Common myeloid progenitor, CD34-positive (primary cell): ENCODE measurements at regions not wholly inside any gene's neighbourhood (a gene's known extent, or its start where the extent isn't known, plus 50 kb on each side); places are given as distances from the start of the nearest gene placed in this dataset.
"Not testable (repeated sequence)": the region's sequence is repeated elsewhere in the genome, so short reads cannot be mapped to it uniquely, and the experiment has no call there.

Experiments
- CTCF ChIA-PET: fragments of 350-600 bp; sonication (Branson Sonifier 250); formaldehyde crosslinking; loops from one replicate; lab custom pipeline; 2021; ENCODE audit warnings: antibody characterized with exemption; lab: Charles Lee
- POLR2A ChIA-PET: fragments of 350-600 bp; sonication (Branson Sonifier 250); formaldehyde crosslinking; loops from one replicate; lab custom pipeline; 2021; ENCODE audit warnings: antibody characterized with exemption; lab: Charles Lee
- DNase-seq, 3 donors: peaks; one replicate each; pipeline versions ENCODE4 v3.0.0 to v3.0.0-alpha.2; 2013
- H3K27ac ChIP-seq, 2 experiments: 1 replicate in 1 of 2; 2 replicates in 1 of 2; pipeline ENCODE4 v1.7.0; 2013; ENCODE audit warnings: inconsistent platforms in 2 of 2, low read length in 2 of 2, mild to moderate bottlenecking in 2 of 2, low read depth in 1 of 2, moderate library complexity in 1 of 2; ENCODE audit not compliant: severe bottlenecking in 2 of 2, insufficient read depth in 1 of 2, poor library complexity in 1 of 2
- H3K27me3 ChIP-seq, 5 experiments: replicated peaks in 2 of 5; 1 replicate in 3 of 5; 2 replicates in 2 of 5; pipeline versions ENCODE4 v1.6.1 to v1.7.0; 2013; ENCODE audit warnings: low read length in 4 of 5, mild to moderate bottlenecking in 2 of 5, moderate library complexity in 2 of 5, inconsistent platforms in 1 of 5; ENCODE audit not compliant: insufficient read depth in 5 of 5, control insufficient read depth in 4 of 5
- H3K36me3 ChIP-seq, 4 experiments: 1 replicate in 2 of 4; 2 replicates in 2 of 4; pipeline versions ENCODE4 v1.6.1 to v1.7.0; 2013; ENCODE audit warnings: low read length in 3 of 4, control low read depth in 1 of 4, mild to moderate bottlenecking in 1 of 4; ENCODE audit not compliant: control insufficient read depth in 4 of 4, insufficient read depth in 4 of 4
- H3K4me1 ChIP-seq, 4 experiments: 1 replicate in 3 of 4; 2 replicates in 1 of 4; pipeline versions ENCODE4 v1.6.1 to v1.7.1; 2013; ENCODE audit warnings: low read length in 3 of 4, mild to moderate bottlenecking in 3 of 4, control low read depth in 1 of 4, inconsistent platforms in 1 of 4, moderate library complexity in 1 of 4; ENCODE audit not compliant: control insufficient read depth in 4 of 4, insufficient read depth in 4 of 4; ENCODE audit errors: control extremely low read depth in 1 of 4
- H3K4me3 ChIP-seq, 7 experiments: 1 replicate in 4 of 7; 2 replicates in 3 of 7; pipeline versions ENCODE4 v1.5.1 to v1.7.0; 2013; ENCODE audit warnings: mild to moderate bottlenecking in 7 of 7, low read length in 6 of 7, moderate library complexity in 6 of 7, inconsistent platforms in 2 of 7, low read depth in 2 of 7, control low read depth in 1 of 7; ENCODE audit not compliant: insufficient read depth in 4 of 7, control insufficient read depth in 1 of 7; ENCODE audit errors: extremely low read depth in 1 of 7
- H3K9me3 ChIP-seq, 5 experiments: 1 replicate in 4 of 5; 2 replicates in 1 of 5; pipeline versions ENCODE4 v1.6.1 to v1.7.1; 2013; ENCODE audit warnings: low read length in 4 of 5, mild to moderate bottlenecking in 2 of 5, inconsistent platforms in 1 of 5, low read depth in 1 of 5, moderate library complexity in 1 of 5; ENCODE audit not compliant: control insufficient read depth in 4 of 5, insufficient read depth in 2 of 5; ENCODE audit errors: control extremely low read depth in 1 of 5
- WGBS: methylation state at CpG from one replicate; pipeline ENCODE4 v1.1.5; 2013; ENCODE audit not compliant: insufficient coverage; 5-methylcytosine and 5-hydroxymethylcytosine counted together

- DNase-seq, H3K36me3 ChIP-seq, H3K27ac ChIP-seq, CTCF ChIA-PET, H3K27me3 ChIP-seq, H3K4me1 ChIP-seq, POLR2A ChIA-PET, H3K4me3 ChIP-seq, H3K9me3 ChIP-seq: not testable (repeated sequence)
- 100% methylated on average over 2 of the region's 2 CpGs for WGBS
Measured at GRCh38 chrX:139398258-139398657, 132.3 kb upstream of the F9 start.

DNA sequence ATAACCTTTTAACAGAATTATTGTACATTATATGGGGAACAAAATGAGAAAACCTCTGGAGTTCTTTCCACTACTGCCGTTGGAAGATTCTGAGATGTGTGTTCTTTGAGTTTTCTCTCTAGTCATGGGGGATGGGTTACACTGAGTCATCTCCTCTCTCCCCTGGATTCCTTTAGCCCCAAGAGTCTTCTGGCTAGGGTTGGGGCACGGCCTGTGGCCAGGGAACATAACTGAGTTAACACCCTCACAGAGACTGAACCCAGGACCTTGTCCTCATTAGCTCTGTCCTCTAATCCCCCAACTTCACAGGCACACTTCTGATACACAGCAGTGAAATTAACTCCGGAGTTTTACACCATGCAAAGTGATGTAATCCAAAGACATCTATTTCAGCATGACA is 142.3 kb upstream of the F9 start:
- 100% methylated on average over 1 of the region's 3 CpGs for WGBS
- H3K9me3 ChIP-seq: no peaks in the 10 kb centered on the region
- no peaks in the 10 kb centered on the region for H3K36me3 ChIP-seq
- no peak overlapping the region for H3K27ac ChIP-seq
- H3K4me1 ChIP-seq: no peaks in the 10 kb centered on the region
- POLR2A ChIA-PET: no interaction called here
- CTCF ChIA-PET: no interaction called here
- H3K27me3 ChIP-seq: no peaks in the 10 kb centered on the region
- DNase-seq: no peak
- no peak overlapping the region for H3K4me3 ChIP-seq

DNA sequence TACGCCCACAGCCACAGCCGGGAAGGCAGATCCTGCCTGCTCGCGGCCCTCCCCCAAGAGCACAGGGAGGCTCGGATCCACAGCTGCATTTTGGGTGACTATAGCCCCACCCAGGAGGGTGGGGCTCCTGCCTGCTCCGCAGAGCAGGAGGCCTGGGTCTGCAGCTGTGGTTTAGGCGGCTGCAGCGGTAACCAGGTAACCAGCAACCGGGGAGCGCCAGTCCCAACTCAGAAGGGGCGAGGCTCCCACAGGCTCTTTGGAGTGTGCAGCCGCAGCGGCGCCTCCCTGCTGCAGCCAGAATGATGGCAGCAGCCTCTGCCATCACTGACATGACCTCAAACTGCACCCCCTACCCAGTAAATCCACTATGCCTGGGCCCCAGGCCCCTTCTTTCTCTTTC is 148.0 kb upstream of the F9 start:
- POLR2A ChIA-PET: no interaction called here
- Histone ChIP-seq H3K27me3 (no peaks in the 10 kb centered on the region), H3K36me3 (no peaks in the 10 kb centered on the region), H3K4me1 (no peaks in the 10 kb centered on the region), H3K27ac (no peak overlapping the region), H3K4me3 (no peak overlapping the region), H3K9me3 (no peaks in the 10 kb centered on the region)
- DNase-seq: no peak
- WGBS: 80% methylated on average over 14 of the region's 14 CpGs
- CTCF ChIA-PET: no interaction called here

- H3K36me3 ChIP-seq, H3K27me3 ChIP-seq, H3K27ac ChIP-seq, POLR2A ChIA-PET, CTCF ChIA-PET, DNase-seq, H3K4me1 ChIP-seq, H3K9me3 ChIP-seq, H3K4me3 ChIP-seq: not testable (repeated sequence)
- 80% methylated on average over 1 of the region's 3 CpGs for WGBS
Measured at GRCh38 chrX:139376547-139376946, 154.0 kb upstream of the F9 start.

DNA sequence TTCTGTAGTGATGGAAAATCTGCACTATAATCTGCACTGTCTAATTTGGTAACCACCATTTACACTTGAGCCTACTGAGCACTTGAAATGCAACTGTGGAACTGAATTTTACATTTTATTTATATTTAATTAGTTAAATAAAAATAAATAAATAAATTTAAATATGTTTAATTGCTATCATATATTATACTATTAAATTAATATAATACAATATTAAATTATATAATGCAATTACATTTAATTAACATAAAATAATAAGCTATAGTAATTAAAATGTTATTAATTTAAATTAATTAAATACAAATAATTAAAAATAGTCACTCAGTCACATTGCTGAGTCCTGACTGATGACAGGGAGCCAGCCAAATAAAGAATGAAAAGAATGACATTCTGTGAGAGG is 170.2 kb upstream of the F9 start:
- H3K36me3 ChIP-seq: no peaks in the 10 kb centered on the region
- no peaks in the 10 kb centered on the region for H3K4me1 ChIP-seq
- no peak for DNase-seq
- ChIA-PET CTCF (no interaction called here), POLR2A (no interaction called here)
- peaks cover 0 to 3% (median 0%) of the 10 kb centered on the region in 5 experiments for H3K9me3 ChIP-seq
- no peak overlapping the region for H3K27ac ChIP-seq
- no peak overlapping the region for H3K4me3 ChIP-seq
- no peaks in the 10 kb centered on the region for H3K27me3 ChIP-seq

- H3K27me3 ChIP-seq, CTCF ChIA-PET, H3K4me3 ChIP-seq, POLR2A ChIA-PET, H3K4me1 ChIP-seq, H3K9me3 ChIP-seq, H3K36me3 ChIP-seq, H3K27ac ChIP-seq: not testable (repeated sequence)
- WGBS: no CpG with 5 or more reads among the region's 4 CpGs
- peak in 2 of 3 donors; percentile 0 to 10 for DNase-seq
Measured at GRCh38 chrX:139342594-139342991, 187.9 kb upstream of the F9 start.

GRCh38 chrX:139341855-139342593 is 188.5 kb upstream of the F9 start:
- H3K27me3 ChIP-seq, CTCF ChIA-PET, H3K4me3 ChIP-seq, H3K4me1 ChIP-seq, H3K36me3 ChIP-seq, H3K27ac ChIP-seq, POLR2A ChIA-PET, H3K9me3 ChIP-seq: not testable (repeated sequence)
- WGBS: 23% methylated on average over 10 of the region's 21 CpGs
- DNase-seq: peak in 2 of 3 donors; percentile 25 to 37
